ENCODE measurements at regions not wholly inside any gene's neighbourhood (a gene's known extent, or its start where the extent isn't known, plus 50 kb on each side); places are given as distances from the start of the nearest gene placed in this dataset.
"Not testable (repeated sequence)": the region's sequence is repeated elsewhere in the genome, so short reads cannot be mapped to it uniquely, and the experiment has no call there.

DNA sequence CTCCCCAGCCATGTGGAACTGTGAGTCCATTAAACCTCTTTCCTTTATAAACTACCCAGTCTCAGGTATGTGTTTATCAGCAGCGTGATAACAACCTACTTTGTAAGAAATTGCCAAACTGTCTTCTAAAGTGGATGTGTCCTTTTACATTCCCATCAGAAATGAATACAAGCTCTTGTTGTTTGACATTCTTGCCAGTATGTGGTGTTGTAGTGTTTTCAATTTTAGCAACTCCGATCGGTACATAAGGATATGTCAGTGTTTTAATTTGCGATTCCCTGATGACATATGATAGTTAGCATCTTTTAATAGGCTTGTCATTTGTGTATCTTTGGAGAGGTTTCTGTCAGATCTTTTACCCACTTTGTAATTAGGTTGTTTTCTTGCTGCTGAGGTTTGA is 1156.3 kb upstream of the CRIM1 start:
- no peak overlapping the region for H3K27ac ChIP-seq
- intact Hi-C loops (cut with DNase I), result no loop called here
- TF ChIP-seq POLR2A (IDR thresholded peaks at IDR 0.05), result no peak
- no peak for TF ChIP-seq CTCF (IDR thresholded peaks at IDR 0.05)
- no peak for DNase-seq
- WGBS, 2 donors, result 79 to 83% methylated on average over 4 of the region's 4 CpGs
- no peaks in the 10 kb centered on the region for H3K4me1 ChIP-seq
- H3K36me3 ChIP-seq (replicated peaks in 1 of 2; ENCODE audit: insufficient read depth in 1 of 2, low read depth in 2 of 2), result no peaks in the 10 kb centered on the region
- no peaks in the 10 kb centered on the region for H3K27me3 ChIP-seq
- H3K9me3 ChIP-seq, result no peaks in the 10 kb centered on the region
- ATAC-seq, result no peak
- H3K4me3 ChIP-seq, result no peak overlapping the region

DNA sequence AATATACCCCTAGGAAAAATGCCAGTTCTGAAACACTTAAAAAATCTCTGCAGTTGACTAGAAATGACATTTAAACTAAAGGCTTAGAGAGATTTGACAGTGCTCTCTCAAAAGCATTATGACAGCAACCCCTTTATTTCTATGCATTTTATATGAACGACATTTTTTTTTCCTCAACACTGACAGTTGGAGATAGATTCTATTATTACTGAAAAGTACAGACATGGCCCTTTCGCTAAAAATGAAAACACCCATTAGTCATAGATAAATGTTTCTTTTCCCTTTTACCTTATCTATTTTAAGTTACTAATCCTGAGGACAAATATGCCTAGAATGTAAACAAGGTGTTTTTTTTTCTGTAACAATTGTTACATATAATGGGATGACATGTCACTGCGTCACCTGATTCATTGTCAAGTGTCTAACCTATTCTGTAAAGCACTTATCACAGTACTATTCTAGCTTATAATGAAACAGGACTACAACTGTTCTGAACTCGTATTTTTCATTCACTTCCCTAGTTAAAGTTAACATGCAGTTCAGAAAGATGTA is 1169.6 kb upstream of the CRIM1 start:
- WGBS, 2 donors, result 46 to 65% methylated on average over 4 of the region's 4 CpGs
- no peaks in the 10 kb centered on the region for H3K9me3 ChIP-seq
- H3K4me1 ChIP-seq, result no peaks in the 10 kb centered on the region
- intact Hi-C loops (cut with DNase I), result no loop called here
- no peaks in the 10 kb centered on the region for H3K27me3 ChIP-seq
- DNase-seq (no peak), ATAC-seq (no peak)
- H3K27ac ChIP-seq, result no peak overlapping the region
- H3K4me3 ChIP-seq, result no peak overlapping the region
- no peaks in the 10 kb centered on the region for H3K36me3 ChIP-seq (replicated peaks in 1 of 2; ENCODE audit: insufficient read depth in 1 of 2, low read depth in 2 of 2)
- TF ChIP-seq POLR2A (IDR thresholded peaks at IDR 0.05), result no peak

DNA sequence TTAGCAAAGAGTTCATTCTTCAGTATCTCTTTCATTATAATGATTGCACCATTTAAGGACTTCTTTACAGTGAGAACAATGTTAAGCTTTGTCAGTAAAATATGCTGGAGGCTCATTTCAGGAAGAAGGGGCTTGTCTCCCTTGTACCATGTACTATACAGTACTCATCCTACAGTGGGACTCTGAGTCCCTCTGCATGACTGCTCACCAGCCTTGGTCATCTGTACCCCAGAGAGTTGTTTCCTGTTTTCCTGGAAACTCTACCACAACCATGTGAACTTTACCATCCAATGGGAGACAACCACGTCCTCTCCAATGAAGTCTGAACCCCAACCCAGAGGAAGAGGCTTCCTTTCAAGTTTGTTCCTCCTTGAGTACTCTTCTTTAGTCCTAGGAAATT is 1171.1 kb upstream of the CRIM1 start:
- Histone ChIP-seq H3K36me3 (replicated peaks in 1 of 2; ENCODE audit: insufficient read depth in 1 of 2, low read depth in 2 of 2) (no peaks in the 10 kb centered on the region), H3K4me3 (no peak overlapping the region), H3K9me3 (no peaks in the 10 kb centered on the region), H3K27ac (no peak overlapping the region), H3K27me3 (no peaks in the 10 kb centered on the region), H3K4me1 (no peaks in the 10 kb centered on the region)
- intact Hi-C loops (cut with DNase I), result no loop called here
- TF ChIP-seq POLR2A (IDR thresholded peaks at IDR 0.05) (no peak), CTCF (IDR thresholded peaks at IDR 0.05) (no peak)
- DNase-seq (no peak), ATAC-seq (no peak)
- 50 to 68% methylated on average over 1 of the region's 1 CpG for WGBS, 2 donors

GRCh38 chr2:35176726-35177125 is 1178.9 kb upstream of the CRIM1 start:
- ATAC-seq; H3K4me3 ChIP-seq; DNase-seq; H3K36me3 ChIP-seq (replicated peaks in 1 of 2; ENCODE audit: insufficient read depth in 1 of 2, low read depth in 2 of 2); H3K9me3 ChIP-seq; H3K27ac ChIP-seq; H3K4me1 ChIP-seq; intact Hi-C loops (cut with DNase I); H3K27me3 ChIP-seq: not testable (repeated sequence)
- 27 to 36% methylated on average over 5 of the region's 5 CpGs for WGBS, 2 donors

GRCh38 chr2:35174845-35175244 is 1180.7 kb upstream of the CRIM1 start:
- H3K27ac ChIP-seq, result no peak overlapping the region
- no peaks in the 10 kb centered on the region for H3K27me3 ChIP-seq
- TF ChIP-seq POLR2A (IDR thresholded peaks at IDR 0.05) (no peak), CTCF (IDR thresholded peaks at IDR 0.05) (no peak)
- no peaks in the 10 kb centered on the region for H3K36me3 ChIP-seq (replicated peaks in 1 of 2; ENCODE audit: insufficient read depth in 1 of 2, low read depth in 2 of 2)
- H3K9me3 ChIP-seq, result no peaks in the 10 kb centered on the region
- intact Hi-C loops (cut with DNase I), result no loop called here
- DNase-seq (no peak), ATAC-seq (no peak)
- no peaks in the 10 kb centered on the region for H3K4me1 ChIP-seq
- 75 to 81% methylated on average over 7 of the region's 7 CpGs for WGBS, 2 donors
- peak overlapping the region in 1 of 2 donors; percentile 8 for H3K4me3 ChIP-seq

- intact Hi-C loops (cut with DNase I), result no loop called here
- ATAC-seq (no peak), DNase-seq (no peak)
- TF ChIP-seq CTCF (IDR thresholded peaks at IDR 0.05), result no peak
- no peak for TF ChIP-seq POLR2A (IDR thresholded peaks at IDR 0.05)
- 28 to 39% methylated on average over 2 of the region's 2 CpGs for WGBS, 2 donors
- Histone ChIP-seq H3K27ac (no peak overlapping the region), H3K4me1 (no peaks in the 10 kb centered on the region), H3K4me3 (no peak overlapping the region), H3K9me3 (no peaks in the 10 kb centered on the region), H3K27me3 (no peaks in the 10 kb centered on the region), H3K36me3 (replicated peaks in 1 of 2; ENCODE audit: insufficient read depth in 1 of 2, low read depth in 2 of 2) (no peaks in the 10 kb centered on the region)
These were observed 1182.9 kb upstream of the CRIM1 start for GRCh38 chr2:35172687-35173086.
